ENCODE measurements at regions not wholly inside any gene's neighbourhood (a gene's known extent, or its start where the extent isn't known, plus 50 kb on each side); places are given as distances from the start of the nearest gene placed in this dataset.
"Not testable (repeated sequence)": the region's sequence is repeated elsewhere in the genome, so short reads cannot be mapped to it uniquely, and the experiment has no call there.

DNA sequence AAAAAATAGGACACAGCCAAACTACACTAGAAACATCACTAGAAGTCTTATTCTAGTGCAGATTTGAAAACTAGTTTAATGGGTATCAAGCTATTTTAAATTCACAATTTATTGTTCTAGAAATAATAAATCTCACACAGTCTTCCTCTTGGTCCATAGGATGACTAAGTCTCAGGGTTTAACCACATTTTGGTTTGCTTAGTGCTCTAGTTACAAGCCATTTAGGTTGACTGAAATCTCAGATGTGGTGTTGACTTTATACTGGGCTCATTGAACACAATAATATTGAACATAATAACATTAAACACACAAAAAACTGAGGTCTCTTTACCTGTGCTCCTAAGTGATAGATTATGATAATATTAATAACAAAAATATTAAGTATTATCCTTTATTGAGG lies 760.3 kb upstream of the CCDC179 start:
- no peak for DNase-seq (ENCODE audit: low spot score in 2 of 2)
- intact Hi-C loops (cut with DNase I; ENCODE audit: low total_unique reads): no loop called here
- no peak for TF ChIP-seq POLR2A (IDR thresholded peaks at IDR 0.05)
- TF ChIP-seq, protein P1, sequence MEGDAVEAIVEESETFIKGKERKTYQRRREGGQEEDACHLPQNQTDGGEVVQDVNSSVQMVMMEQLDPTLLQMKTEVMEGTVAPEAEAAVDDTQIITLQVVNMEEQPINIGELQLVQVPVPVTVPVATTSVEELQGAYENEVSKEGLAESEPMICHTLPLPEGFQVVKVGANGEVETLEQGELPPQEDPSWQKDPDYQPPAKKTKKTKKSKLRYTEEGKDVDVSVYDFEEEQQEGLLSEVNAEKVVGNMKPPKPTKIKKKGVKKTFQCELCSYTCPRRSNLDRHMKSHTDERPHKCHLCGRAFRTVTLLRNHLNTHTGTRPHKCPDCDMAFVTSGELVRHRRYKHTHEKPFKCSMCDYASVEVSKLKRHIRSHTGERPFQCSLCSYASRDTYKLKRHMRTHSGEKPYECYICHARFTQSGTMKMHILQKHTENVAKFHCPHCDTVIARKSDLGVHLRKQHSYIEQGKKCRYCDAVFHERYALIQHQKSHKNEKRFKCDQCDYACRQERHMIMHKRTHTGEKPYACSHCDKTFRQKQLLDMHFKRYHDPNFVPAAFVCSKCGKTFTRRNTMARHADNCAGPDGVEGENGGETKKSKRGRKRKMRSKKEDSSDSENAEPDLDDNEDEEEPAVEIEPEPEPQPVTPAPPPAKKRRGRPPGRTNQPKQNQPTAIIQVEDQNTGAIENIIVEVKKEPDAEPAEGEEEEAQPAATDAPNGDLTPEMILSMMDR (IDR thresholded peaks at IDR 0.05): no peak
- H3K4me3 ChIP-seq (ENCODE audit: low read depth, poor library complexity, severe bottlenecking): no peak overlapping the region

DNA sequence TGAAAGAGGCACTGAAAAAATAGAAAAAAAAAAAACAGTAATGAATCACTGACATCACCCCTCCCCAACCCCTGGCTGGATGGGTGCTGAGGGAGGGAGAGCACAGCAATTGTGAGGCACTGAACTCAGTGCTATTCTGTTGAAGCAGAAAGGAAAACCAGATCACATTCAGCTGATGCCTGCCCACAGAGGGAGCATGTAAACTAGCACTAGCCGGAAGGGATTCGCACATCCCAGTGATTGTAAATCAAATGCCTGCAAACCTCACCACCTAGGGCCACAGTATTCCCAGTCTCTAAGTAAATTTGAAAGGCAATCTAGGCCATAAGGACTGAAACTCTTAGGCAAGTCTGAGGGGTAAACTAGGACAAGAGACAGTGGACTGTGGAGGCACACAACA lies 772.0 kb upstream of the CCDC179 start:
- TF ChIP-seq, protein P1 (IDR thresholded peaks at IDR 0.05): no peak
- no peak for TF ChIP-seq POLR2A (IDR thresholded peaks at IDR 0.05)
- DNase-seq (ENCODE audit: low spot score in 2 of 2): no peak
- WGBS, 2 donors: 86 to 90% methylated on average over 2 of the region's 2 CpGs
- intact Hi-C loops (cut with DNase I; ENCODE audit: low total_unique reads): no loop called here
- H3K4me3 ChIP-seq (ENCODE audit: low read depth, poor library complexity, severe bottlenecking): no peak overlapping the region

DNA sequence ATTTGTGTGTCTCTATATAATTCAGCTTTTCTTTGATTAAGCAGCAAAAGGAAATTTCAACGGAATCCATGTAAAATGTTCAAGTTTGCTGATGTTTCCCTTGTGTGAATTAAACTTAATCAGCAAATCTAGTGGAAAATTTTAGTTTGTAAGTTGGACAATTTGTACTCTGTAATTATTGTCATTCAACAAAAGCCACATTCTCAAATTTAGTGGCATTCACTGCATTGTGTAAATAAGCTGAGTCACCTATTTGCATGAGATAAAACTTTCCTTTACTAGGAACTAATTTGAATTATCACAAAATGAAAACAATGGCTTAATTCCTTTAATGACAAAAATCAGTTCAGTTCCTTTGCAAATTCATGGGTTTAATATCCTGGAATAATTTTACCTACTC lies 784.2 kb upstream of the CCDC179 start:
- WGBS, 2 donors: 70 to 80% methylated on average over 1 of the region's 1 CpG
- intact Hi-C loops (cut with DNase I; ENCODE audit: low total_unique reads): no loop called here
- DNase-seq (ENCODE audit: low spot score in 2 of 2): no peak
- no peak overlapping the region for H3K4me3 ChIP-seq (ENCODE audit: low read depth, poor library complexity, severe bottlenecking)
- TF ChIP-seq, protein P1 (IDR thresholded peaks at IDR 0.05): no peak
- no peak for TF ChIP-seq POLR2A (IDR thresholded peaks at IDR 0.05)

DNA sequence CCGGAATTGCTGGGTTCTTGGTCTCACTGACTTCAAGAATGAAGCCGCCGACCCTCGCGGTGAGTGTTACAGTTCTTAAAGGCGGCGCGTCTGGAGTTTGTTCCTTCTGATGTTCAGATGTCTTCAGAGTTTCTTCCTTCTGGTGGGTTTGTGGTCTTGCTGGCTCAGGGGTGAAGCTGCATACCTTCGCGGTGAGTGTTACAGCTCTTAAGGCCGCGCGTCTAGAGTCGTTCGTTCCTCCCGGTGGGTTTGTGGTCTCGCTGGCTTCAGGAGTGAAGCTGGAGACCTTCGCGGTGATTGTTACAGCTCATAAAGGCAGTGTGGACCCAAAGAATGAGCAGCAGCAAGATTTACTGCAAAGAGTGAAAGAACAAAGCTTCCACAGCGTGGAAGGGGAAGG lies 792.1 kb upstream of the CCDC179 start:
- H3K4me3 ChIP-seq (ENCODE audit: low read depth, poor library complexity, severe bottlenecking); DNase-seq (ENCODE audit: low spot score in 2 of 2); intact Hi-C loops (cut with DNase I; ENCODE audit: low total_unique reads): not testable (repeated sequence)
- WGBS, 2 donors: 95 to 96% methylated on average over 20 of the region's 20 CpGs

DNA sequence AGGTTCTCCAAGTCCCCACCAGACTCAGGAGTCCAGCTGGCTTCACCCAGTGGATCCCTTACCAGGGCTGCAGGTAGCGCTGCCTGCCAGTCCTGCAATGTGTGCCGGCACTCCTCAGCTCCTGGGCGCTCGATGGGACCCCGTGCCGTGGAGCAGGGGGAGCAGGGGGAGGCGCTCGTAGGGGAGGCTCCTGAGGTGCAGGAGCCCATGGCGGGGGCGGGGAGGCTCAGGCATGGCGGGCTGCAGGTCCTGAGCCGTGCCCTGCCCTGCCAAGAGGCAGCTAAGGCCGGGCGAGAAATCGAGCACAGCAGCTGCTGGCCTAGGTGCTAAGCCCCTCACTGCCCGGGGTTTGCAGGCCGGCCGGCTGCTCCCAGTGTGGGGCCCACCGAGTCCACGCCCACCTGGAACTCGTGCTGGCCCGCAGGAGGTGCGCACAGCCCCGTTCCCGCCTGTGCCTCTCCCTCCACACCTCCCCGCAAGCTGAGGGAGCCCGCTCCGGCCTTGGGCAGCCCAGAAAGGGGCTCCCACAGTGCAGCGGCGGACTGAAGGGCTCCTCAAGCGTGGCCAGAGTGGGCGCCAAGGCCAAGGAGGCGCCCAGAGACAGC lies 792.9 kb upstream of the CCDC179 start:
- intact Hi-C loops (cut with DNase I; ENCODE audit: low total_unique reads): no loop called here
- DNase-seq (ENCODE audit: low spot score in 2 of 2): no peak
- TF ChIP-seq, protein P1 (IDR thresholded peaks at IDR 0.05): no peak
- H3K4me3 ChIP-seq (ENCODE audit: low read depth, poor library complexity, severe bottlenecking): no peak overlapping the region
- WGBS, 2 donors: 93 to 97% methylated on average over 20 to 31 of the region's 33 CpGs

DNA sequence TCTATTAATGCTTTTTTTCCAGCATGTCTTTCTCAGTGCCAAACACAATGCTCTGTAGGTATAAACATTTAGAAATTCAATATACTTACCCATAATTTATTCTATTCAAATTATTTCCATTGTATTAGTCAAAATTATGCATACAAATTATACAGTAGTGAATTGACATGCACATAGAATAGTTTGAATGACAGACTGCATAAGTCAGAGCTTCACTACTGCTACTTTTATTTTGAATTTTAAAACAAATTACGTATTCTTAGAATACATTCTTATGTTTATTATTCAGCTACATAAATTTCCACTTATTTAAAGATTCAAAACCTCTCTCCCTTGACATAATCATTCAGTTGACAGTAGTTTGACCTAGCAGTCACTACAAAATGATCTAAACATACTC lies 808.0 kb upstream of the CCDC179 start:
- WGBS, 2 donors: 81 to 91% methylated on average over 1 of the region's 1 CpG
- no peak for DNase-seq (ENCODE audit: low spot score in 2 of 2)
- H3K4me3 ChIP-seq (ENCODE audit: low read depth, poor library complexity, severe bottlenecking): no peak overlapping the region
- TF ChIP-seq POLR2A (IDR thresholded peaks at IDR 0.05): no peak
- TF ChIP-seq, protein P1 (IDR thresholded peaks at IDR 0.05): no peak
- intact Hi-C loops (cut with DNase I; ENCODE audit: low total_unique reads): no loop called here
